Brain microvascular endothelial cell (primary cell): ENCODE measurements at regions not wholly inside any gene's neighbourhood (a gene's known extent, or its start where the extent isn't known, plus 50 kb on each side); places are given as distances from the start of the nearest gene placed in this dataset.
"Not testable (repeated sequence)": the region's sequence is repeated elsewhere in the genome, so short reads cannot be mapped to it uniquely, and the experiment has no call there.

Source experiments
- DNase-seq: peaks from one replicate; pipeline ENCODE4 v3.0.0-alpha.2; 2020
- H3K27ac ChIP-seq: fragments of 250-450 bp; sonication (Bioruptor Pico); 2 replicates; pipeline ENCODE4 v1.5.1; 2020; ENCODE audit warnings: mild to moderate bottlenecking, moderate library complexity
- H3K27me3 ChIP-seq: fragments of 250-450 bp; sonication (Bioruptor Pico); replicated peaks from 2 replicates; pipeline ENCODE4 v1.5.1; 2020; ENCODE audit warnings: mild to moderate bottlenecking
- H3K36me3 ChIP-seq: fragments of 250-450 bp; sonication (Bioruptor Pico); replicated peaks from 2 replicates; pipeline ENCODE4 v1.5.1; 2020; ENCODE audit warnings: mild to moderate bottlenecking
- H3K4me3 ChIP-seq: 2 replicates; pipeline ENCODE4 v1.5.1; 2011; ENCODE audit warnings: low read depth, mild to moderate bottlenecking, control low read depth, low read length, moderate library complexity
- in situ Hi-C: cut with HindIII; loops from 2 replicates; pipeline ENCODE4 v1.10.0; 2017; ENCODE audit warnings: low sequenced_read_pairs, low pct_ligation_motif_present
- TF ChIP-seq, protein P1 (sequence below): IDR thresholded peaks from 2 replicates; pipeline ENCODE4 v1.5.1; 2011; ENCODE audit warnings: low read depth, mild to moderate bottlenecking, moderate library complexity, low read length, control low read depth, inconsistent platforms; ENCODE audit errors: missing control alignments

DNA sequence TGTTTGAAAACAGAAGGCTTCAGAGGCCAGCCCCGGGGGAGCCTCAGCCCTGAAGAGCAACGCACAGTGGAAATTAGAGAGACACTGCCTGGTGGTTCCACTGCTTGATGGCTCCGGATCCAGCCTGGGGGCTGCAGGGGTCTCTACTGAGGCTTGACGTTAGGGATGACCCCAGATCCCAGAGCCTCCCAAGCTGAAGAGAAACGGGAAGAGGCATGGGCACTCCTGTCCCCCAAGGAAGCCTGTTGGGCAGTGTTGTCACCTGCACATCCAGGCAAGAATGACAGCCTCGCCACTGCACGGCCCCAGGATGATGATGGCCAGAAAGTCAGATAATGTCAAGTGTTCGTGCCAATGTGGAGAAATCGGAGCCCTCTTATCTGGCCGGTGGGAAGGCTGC is 56.8 kb upstream of the FGF3 start:
- H3K4me3 ChIP-seq: no peak overlapping the region
- no peaks in the 10 kb centered on the region for H3K36me3 ChIP-seq
- in situ Hi-C loops: no loop called here
- no peak overlapping the region for H3K27ac ChIP-seq
- TF ChIP-seq, protein P1, sequence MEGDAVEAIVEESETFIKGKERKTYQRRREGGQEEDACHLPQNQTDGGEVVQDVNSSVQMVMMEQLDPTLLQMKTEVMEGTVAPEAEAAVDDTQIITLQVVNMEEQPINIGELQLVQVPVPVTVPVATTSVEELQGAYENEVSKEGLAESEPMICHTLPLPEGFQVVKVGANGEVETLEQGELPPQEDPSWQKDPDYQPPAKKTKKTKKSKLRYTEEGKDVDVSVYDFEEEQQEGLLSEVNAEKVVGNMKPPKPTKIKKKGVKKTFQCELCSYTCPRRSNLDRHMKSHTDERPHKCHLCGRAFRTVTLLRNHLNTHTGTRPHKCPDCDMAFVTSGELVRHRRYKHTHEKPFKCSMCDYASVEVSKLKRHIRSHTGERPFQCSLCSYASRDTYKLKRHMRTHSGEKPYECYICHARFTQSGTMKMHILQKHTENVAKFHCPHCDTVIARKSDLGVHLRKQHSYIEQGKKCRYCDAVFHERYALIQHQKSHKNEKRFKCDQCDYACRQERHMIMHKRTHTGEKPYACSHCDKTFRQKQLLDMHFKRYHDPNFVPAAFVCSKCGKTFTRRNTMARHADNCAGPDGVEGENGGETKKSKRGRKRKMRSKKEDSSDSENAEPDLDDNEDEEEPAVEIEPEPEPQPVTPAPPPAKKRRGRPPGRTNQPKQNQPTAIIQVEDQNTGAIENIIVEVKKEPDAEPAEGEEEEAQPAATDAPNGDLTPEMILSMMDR: no peak
- DNase-seq: no peak
- H3K27me3 ChIP-seq: peaks cover 23% of the 10 kb centered on the region

DNA sequence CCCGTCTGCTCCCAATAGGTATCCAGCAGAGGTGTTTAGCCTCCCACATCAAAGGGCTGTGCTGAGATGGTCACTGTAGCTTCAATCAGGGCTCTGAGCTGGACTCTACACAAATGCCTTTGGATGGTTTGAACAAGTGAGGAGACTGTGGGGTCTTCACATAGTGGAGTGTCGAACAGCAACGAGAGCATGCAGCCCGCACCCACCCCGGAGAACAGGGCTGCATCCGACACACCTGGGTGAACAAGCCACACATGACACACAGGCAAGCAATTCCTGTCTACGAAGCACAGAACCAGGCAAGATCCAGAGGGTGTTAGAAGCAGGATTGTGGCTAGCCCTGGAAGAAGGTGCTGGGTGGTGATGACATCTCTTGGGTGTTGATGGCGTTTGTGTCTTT is 58.0 kb upstream of the FGF3 start:
- Histone ChIP-seq H3K27me3 (peaks cover 23% of the 10 kb centered on the region), H3K27ac (no peak overlapping the region), H3K4me3 (no peak overlapping the region), H3K36me3 (no peaks in the 10 kb centered on the region)
- in situ Hi-C loops: no loop called here
- DNase-seq: no peak
- TF ChIP-seq, protein P1: no peak

DNA sequence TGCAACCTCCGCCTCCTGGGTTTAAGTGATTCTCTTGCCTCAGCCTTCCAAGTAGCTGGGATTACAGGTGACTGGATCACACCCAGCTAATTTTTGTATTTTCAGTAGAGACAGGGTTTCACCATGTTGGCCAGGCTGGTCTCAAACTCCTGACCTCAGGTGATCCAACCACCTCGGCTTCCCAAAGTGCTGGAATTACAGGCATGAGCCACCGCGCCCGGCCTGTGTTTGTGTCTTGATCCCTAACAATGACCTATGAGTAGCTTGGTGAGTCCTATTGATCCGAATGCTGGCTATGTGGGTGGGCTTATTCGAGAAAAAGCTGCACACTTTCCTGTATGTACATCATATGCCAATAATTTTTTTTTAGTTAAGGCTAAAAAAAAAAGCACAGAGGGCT is 58.5 kb upstream of the FGF3 start:
- peaks cover 23% of the 10 kb centered on the region for H3K27me3 ChIP-seq
- H3K27ac ChIP-seq, H3K36me3 ChIP-seq, H3K4me3 ChIP-seq, DNase-seq, in situ Hi-C loops: not testable (repeated sequence)

DNA sequence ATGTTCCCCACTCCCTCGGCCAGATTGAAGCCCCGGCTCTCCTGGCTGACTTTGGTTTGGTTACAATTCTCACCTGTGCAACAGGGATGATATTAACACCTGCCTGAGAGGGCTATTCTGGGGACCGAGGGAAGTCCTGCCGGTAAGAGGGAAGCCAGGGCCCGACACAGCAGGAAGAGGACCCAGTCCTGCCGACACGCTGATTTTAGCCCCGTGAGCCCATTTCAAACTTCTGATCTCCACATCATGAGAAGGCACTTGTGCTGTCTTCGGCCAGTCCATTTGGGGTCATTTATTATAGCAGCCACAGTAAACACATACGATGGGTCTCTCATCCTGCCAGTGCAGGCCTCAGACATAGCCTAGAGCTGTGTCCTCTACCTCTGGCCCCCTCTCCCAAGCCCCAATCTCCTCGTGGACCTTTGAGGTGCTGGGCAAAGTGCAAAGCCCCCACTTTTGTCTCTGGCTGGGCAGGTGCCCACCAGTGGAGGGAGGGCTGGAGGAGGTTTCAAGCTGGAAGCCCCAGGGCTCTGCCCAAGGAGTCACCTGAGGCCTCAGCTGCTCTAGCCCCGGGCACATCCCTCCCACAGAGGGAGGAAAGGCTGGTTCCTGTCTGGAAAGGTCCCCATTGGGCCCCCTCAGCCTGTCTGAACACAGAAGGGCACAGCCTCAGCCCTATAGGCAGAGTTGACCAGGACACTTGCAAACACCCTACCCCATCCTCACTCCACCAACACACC is 59.1 kb upstream of the FGF3 start:
- H3K27me3 ChIP-seq: peaks cover 23% of the 10 kb centered on the region
- in situ Hi-C loops: no loop called here
- no peak overlapping the region for H3K4me3 ChIP-seq
- H3K36me3 ChIP-seq: no peaks in the 10 kb centered on the region
- TF ChIP-seq, protein P1: no peak
- H3K27ac ChIP-seq: no peak overlapping the region
- no peak for DNase-seq

DNA sequence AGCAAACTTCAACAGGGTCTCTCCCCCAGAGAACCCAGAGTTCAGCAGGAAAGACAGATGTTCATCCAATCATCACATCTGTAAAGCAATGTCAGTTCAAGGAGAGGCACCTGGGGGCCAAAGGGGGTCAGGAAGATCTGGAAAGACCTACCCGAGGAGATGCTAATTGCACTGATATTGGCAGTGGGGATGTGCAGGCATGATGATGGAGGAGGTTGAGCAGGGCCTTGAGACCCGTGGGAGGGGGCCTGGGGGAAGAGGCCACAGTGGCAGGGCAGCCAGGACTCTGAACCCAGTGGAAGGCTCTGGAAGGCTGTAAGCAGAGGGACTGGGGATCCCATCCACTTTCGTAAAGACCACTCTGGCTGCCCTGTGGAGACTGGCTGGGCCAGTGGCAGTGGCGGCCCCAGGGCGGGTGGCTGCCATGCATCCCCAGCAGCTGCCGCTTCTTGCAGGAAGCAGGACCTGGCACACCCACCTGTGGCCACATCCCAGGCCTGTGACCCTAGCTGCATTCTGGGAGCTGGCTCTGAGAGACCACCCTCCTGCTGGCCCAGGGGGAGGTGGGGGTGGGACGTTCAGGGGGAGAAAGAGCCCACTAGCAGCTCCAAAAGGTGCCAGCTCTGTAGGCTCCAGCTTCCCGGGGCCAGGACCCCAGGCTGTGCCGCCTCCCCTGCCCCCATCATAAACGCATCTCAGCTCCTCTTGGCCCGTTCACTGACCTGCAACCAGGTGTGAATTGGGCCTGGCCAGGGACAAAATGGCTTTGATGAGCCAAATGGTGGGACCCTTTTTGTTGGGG is 59.9 kb upstream of the FGF3 start:
- DNase-seq: no peak
- Histone ChIP-seq H3K27ac (no peak overlapping the region), H3K36me3 (no peaks in the 10 kb centered on the region), H3K4me3 (no peak overlapping the region), H3K27me3 (peaks cover 18% of the 10 kb centered on the region)
- TF ChIP-seq, protein P1: no peak
- in situ Hi-C loops: no loop called here

DNA sequence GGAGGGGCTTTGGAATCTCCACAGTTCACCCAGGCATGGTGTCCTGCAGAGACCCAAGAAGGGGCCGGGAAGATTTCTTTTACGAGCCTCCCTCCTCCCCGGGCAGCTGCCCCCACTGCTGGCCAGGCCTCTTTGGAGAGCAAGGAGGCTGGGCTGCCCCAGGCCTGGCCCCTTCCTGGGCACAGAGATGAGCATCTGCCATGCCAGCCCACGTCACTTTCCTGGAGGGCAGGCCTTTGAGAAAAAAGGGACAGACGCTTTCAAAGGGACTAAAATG is 60.5 kb upstream of the FGF3 start:
- Histone ChIP-seq H3K27ac (no peak overlapping the region), H3K27me3 (peaks cover 13% of the 10 kb centered on the region), H3K4me3 (no peak overlapping the region), H3K36me3 (no peaks in the 10 kb centered on the region)
- in situ Hi-C loops: no loop called here
- TF ChIP-seq, protein P1: no peak
- DNase-seq: no peak
